ENCODE measurements at regions not wholly inside any gene's neighbourhood (a gene's known extent, or its start where the extent isn't known, plus 50 kb on each side); places are given as distances from the start of the nearest gene placed in this dataset.

DNA sequence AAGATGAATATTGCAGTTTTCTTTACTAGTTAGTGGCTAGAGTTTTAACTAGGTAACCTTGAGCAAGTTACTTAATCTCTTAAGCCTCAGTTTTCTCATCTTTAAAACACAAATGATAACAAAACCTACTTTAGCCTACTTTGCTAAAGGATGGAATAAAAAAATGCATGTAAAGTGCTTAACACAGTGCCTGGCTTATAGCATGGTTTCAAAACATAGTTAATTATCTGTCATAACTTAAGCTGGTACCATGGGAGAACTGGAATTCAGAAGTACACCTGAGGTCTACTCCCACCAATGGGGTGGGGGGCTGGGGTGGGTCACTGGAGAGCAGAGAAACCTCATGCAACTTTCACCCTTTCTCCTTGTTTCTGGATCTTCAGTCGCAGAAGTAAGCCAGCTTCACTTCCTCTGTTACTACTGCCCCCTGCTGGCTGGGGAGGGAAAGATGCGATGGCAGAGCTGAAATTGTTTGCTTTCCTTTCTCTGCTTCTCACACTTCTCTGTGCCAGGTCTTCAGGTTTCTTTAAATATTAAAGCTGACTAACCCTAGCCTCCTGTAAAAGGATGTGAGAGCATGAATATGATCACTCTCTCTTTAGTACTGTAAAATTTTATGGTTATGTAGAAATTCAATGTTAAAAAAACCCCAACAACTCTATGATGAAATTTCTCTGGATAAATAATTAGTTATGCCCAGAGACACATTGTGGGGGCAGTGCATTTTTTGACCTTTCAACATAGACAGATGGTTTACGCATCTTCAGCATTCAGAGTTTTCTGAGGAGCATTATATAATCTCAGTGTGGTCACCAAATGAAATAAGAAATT is 324.2 kb downstream of the HLX start:
- no peaks in the 10 kb centered on the region for H3K9me3 ChIP-seq
- no peaks in the 10 kb centered on the region for H3K4me1 ChIP-seq (ENCODE audit: insufficient read depth)
- 3 to 9% (median 8%) methylated on average over 3 of the region's 3 CpGs for WGBS, 3 donors
- intact Hi-C loops (cut with DNase I): no loop called here
- H3K27me3 ChIP-seq: no peaks in the 10 kb centered on the region
- DNase-seq: peak in 4 of 5 donors; percentile 20 to 56 (median 30)
- H3K27ac ChIP-seq: no peak overlapping the region
- no peaks in the 10 kb centered on the region for H3K36me3 ChIP-seq
- no peak for TF ChIP-seq CTCF (IDR thresholded peaks at IDR 0.05)
- no peak for TF ChIP-seq EP300 (IDR thresholded peaks at IDR 0.05)
- no peak for TF ChIP-seq POLR2A (IDR thresholded peaks at IDR 0.05)
- no peak overlapping the region for H3K4me3 ChIP-seq

GRCh38 chr1:221204055-221204833 is 325.0 kb downstream of the HLX start:
- 6 to 15% (median 7%) methylated on average over 3 of the region's 3 CpGs for WGBS, 3 donors
- intact Hi-C loops (cut with DNase I): no loop called here
- Histone ChIP-seq H3K9me3 (no peaks in the 10 kb centered on the region), H3K4me1 (ENCODE audit: insufficient read depth) (no peaks in the 10 kb centered on the region), H3K4me3 (no peak overlapping the region), H3K36me3 (no peaks in the 10 kb centered on the region), H3K27me3 (no peaks in the 10 kb centered on the region), H3K27ac (no peak overlapping the region)
- no peak for TF ChIP-seq POLR2A (IDR thresholded peaks at IDR 0.05)
- TF ChIP-seq EP300 (IDR thresholded peaks at IDR 0.05): no peak
- no peak for TF ChIP-seq CTCF (IDR thresholded peaks at IDR 0.05)
- no peak for DNase-seq

DNA sequence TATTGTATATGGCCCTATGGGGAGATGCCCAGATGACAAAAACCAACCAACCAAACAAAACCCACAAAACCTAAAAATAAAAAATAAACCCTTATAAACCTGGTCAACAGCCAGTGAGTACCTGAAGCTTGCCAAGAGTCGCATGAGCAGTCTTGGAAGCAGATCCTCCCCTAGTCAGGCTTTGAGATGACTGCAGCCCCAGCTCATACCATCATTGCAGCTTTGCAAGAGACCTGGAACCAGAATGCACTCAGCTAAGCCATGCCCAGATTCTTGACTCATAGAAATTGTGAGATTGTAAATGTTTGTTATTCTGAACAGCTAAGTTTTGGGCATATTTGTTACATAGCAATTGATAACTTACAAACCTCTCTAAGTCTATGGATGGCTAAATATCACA is 326.8 kb downstream of the HLX start:
- intact Hi-C loops (cut with DNase I): no loop called here
- no peak overlapping the region for H3K4me3 ChIP-seq
- DNase-seq: no peak
- H3K36me3 ChIP-seq: no peaks in the 10 kb centered on the region
- H3K9me3 ChIP-seq: no peaks in the 10 kb centered on the region
- H3K27ac ChIP-seq: no peak overlapping the region
- H3K27me3 ChIP-seq: no peaks in the 10 kb centered on the region
- TF ChIP-seq POLR2A (IDR thresholded peaks at IDR 0.05) (no peak), EP300 (IDR thresholded peaks at IDR 0.05) (no peak), CTCF (IDR thresholded peaks at IDR 0.05) (no peak)
- H3K4me1 ChIP-seq (ENCODE audit: insufficient read depth): no peaks in the 10 kb centered on the region
- WGBS, 3 donors: 37 to 70% (median 55%) methylated on average over 1 of the region's 1 CpG

DNA sequence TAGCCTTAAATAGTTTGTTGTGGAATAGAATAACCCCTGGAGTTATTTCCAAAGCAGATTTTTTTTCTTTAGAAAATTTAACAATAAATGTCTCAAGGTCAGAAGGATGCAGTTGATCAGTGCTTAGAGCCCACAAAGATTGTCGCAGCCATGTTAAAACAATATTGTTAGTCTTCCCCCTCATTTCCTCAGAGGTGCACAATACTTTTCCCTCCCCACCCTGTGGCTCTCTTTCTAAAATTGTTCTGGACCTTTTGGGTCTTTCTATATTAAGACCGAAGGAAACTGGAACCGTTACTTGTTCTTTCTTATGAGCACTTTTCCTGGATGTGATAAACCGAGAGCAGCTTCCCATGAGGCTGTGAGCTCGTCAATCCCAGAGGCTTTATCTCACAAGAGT is 333.7 kb downstream of the HLX start:
- intact Hi-C loops (cut with DNase I): no loop called here
- Histone ChIP-seq H3K36me3 (no peaks in the 10 kb centered on the region), H3K27me3 (no peaks in the 10 kb centered on the region), H3K27ac (no peak overlapping the region), H3K4me1 (ENCODE audit: insufficient read depth) (no peaks in the 10 kb centered on the region), H3K4me3 (no peak overlapping the region), H3K9me3 (no peaks in the 10 kb centered on the region)
- 59 to 67% (median 65%) methylated on average over 5 of the region's 5 CpGs for WGBS, 3 donors
- TF ChIP-seq EP300 (IDR thresholded peaks at IDR 0.05): no peak
- TF ChIP-seq POLR2A (IDR thresholded peaks at IDR 0.05): no peak
- no peak for TF ChIP-seq CTCF (IDR thresholded peaks at IDR 0.05)
- no peak for DNase-seq
